Kidney glomerular epithelial cell (primary cell): ENCODE measurements at regions not wholly inside any gene's neighbourhood (a gene's known extent, or its start where the extent isn't known, plus 50 kb on each side); places are given as distances from the start of the nearest gene placed in this dataset.
"Not testable (repeated sequence)": the region's sequence is repeated elsewhere in the genome, so short reads cannot be mapped to it uniquely, and the experiment has no call there.

Experiments
- DNase-seq: peaks from one replicate; lab custom pipeline; 2025; lab: John Stamatoyannopoulos, UW

GRCh38 chr12:91243177-91243576, 60.6 kb upstream of the DCN start:
- DNase-seq: not testable (repeated sequence)

- DNase-seq: no peak
Measured at GRCh38 chr12:91241756-91242155, 59.1 kb upstream of the DCN start.

- no peak for DNase-seq
Measured at GRCh38 chr12:91240386-91241095, 57.9 kb upstream of the DCN start.

GRCh38 chr12:91239481-91239880, 56.9 kb upstream of the DCN start:
- DNase-seq: no peak
